ENCODE measurements at regions not wholly inside any gene's neighbourhood (a gene's known extent, or its start where the extent isn't known, plus 50 kb on each side); places are given as distances from the start of the nearest gene placed in this dataset.

DNA sequence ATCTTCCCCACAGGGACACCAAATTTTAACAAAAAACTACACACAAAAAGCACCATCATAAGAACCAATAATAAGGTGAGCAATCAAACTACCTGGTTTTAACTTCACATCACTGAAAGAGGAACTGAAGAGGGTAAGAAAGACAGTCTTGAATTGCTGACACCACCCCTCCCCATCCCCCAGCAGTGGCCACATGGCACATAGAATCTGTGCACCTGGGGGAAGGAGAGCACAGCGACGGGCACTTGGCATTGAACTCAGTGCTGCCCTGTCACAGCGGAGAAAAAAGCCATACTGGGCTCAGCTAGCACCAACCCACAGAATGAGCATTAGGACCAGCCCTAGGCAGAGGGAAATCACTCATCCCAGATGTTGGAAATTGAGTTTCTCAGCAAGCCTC lies 640.0 kb upstream of the ADGRL2 start:
- DNase-seq: no peak
- no peak overlapping the region for H3K27ac Mint-ChIP-seq
- TF ChIP-seq, protein P1, sequence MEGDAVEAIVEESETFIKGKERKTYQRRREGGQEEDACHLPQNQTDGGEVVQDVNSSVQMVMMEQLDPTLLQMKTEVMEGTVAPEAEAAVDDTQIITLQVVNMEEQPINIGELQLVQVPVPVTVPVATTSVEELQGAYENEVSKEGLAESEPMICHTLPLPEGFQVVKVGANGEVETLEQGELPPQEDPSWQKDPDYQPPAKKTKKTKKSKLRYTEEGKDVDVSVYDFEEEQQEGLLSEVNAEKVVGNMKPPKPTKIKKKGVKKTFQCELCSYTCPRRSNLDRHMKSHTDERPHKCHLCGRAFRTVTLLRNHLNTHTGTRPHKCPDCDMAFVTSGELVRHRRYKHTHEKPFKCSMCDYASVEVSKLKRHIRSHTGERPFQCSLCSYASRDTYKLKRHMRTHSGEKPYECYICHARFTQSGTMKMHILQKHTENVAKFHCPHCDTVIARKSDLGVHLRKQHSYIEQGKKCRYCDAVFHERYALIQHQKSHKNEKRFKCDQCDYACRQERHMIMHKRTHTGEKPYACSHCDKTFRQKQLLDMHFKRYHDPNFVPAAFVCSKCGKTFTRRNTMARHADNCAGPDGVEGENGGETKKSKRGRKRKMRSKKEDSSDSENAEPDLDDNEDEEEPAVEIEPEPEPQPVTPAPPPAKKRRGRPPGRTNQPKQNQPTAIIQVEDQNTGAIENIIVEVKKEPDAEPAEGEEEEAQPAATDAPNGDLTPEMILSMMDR (IDR thresholded peaks at IDR 0.05): no peak

DNA sequence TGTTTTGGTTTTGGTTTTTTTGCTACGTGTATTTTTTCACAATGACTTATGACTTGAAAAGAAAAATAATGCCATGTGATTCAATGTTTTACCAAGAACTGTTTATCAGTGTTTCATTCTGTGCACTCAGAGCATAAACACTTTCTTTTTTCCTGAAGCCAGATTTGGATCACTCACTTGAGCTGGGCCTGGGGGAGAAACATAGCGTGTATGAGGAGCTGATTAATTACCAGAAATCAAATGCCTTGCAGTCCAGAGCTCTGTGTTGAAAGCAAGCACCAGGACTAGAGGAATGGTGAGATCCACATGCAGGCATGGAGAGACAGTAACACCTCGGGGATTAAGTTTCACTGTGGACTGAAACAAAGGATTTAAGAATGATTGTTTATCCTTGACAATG lies 642.1 kb upstream of the ADGRL2 start:
- H3K4me3 Mint-ChIP-seq: peak overlapping the region; percentile 61
- no peaks in the 10 kb centered on the region for H3K27me3 Mint-ChIP-seq (ENCODE audit: insufficient read depth)
- TF ChIP-seq, protein P1 (IDR thresholded peaks at IDR 0.05): no peak
- H3K4me1 Mint-ChIP-seq (ENCODE audit: low read depth): peaks cover 53% of the 10 kb centered on the region
- H3K27ac Mint-ChIP-seq: peak overlapping the region; percentile 51
- H3K9me3 Mint-ChIP-seq: no peaks in the 10 kb centered on the region; the same call in 1 of the 2 replicates
- peak; percentile 5 for DNase-seq
- no peaks in the 10 kb centered on the region for H3K36me3 Mint-ChIP-seq (ENCODE audit: low read depth)

More for the DNA sequence above, 640.0 kb upstream of the ADGRL2 start:
- Mint-ChIP-seq H3K9me3 (no peaks in the 10 kb centered on the region; the same call in 1 of the 2 replicates), H3K36me3 (ENCODE audit: low read depth) (peaks cover 5% of the 10 kb centered on the region; the same call in 1 of the 2 replicates), H3K4me3 (no peak overlapping the region), H3K27me3 (ENCODE audit: insufficient read depth) (no peaks in the 10 kb centered on the region), H3K4me1 (ENCODE audit: low read depth) (peaks cover 40% of the 10 kb centered on the region)

DNA sequence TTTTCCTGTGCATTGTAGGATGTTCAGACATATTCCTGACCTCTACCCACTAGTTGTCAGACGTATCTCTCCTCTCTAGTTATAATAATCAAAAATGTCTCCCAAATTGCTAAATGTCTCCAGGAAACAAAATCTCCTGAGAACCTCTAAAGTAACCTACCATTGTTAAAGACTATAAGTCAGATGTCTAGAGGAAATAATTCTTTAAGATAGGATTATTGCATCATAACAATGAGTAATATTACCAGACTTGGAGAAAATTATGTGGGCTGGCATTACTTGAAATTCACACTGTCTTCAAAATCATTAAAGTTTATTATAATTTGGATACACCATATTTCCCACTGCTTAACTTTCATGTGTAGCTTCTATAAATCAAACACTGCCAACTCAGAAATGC lies 643.0 kb upstream of the ADGRL2 start:
- no peaks in the 10 kb centered on the region for H3K27me3 Mint-ChIP-seq (ENCODE audit: insufficient read depth)
- peak overlapping the region; percentile 61; the same call in 1 of the 2 replicates for H3K4me3 Mint-ChIP-seq
- TF ChIP-seq, protein P1 (IDR thresholded peaks at IDR 0.05): no peak
- no peaks in the 10 kb centered on the region; the same call in 1 of the 2 replicates for H3K9me3 Mint-ChIP-seq
- no peaks in the 10 kb centered on the region for H3K36me3 Mint-ChIP-seq (ENCODE audit: low read depth)
- H3K27ac Mint-ChIP-seq: no peak overlapping the region
- peaks cover 54% of the 10 kb centered on the region for H3K4me1 Mint-ChIP-seq (ENCODE audit: low read depth)
- DNase-seq: no peak

DNA sequence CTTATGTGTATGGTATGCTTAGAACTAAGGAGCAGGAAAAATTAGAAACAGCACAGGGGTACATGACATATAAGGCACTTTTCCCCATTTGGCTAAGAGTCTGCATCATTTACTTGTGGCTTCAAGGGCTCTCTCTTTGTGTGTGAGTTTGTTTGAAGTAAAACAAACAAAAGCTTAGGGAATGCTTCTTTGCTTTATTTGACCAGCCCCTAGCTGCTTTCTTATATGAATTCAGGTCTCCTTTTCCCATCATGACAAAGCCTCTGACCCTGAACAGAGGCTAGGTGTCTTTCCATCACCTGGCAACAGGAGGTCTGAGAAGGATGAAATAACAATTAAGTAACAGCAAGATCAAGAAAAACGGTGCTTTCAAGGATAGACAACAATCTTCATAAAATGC lies 643.8 kb upstream of the ADGRL2 start:
- H3K4me3 Mint-ChIP-seq: no peak overlapping the region
- no peaks in the 10 kb centered on the region; the same call in 1 of the 2 replicates for H3K9me3 Mint-ChIP-seq
- DNase-seq: no peak
- peaks cover 54% of the 10 kb centered on the region for H3K4me1 Mint-ChIP-seq (ENCODE audit: low read depth)
- TF ChIP-seq, protein P1 (IDR thresholded peaks at IDR 0.05): no peak
- no peak overlapping the region for H3K27ac Mint-ChIP-seq
- H3K27me3 Mint-ChIP-seq (ENCODE audit: insufficient read depth): no peaks in the 10 kb centered on the region
- no peaks in the 10 kb centered on the region for H3K36me3 Mint-ChIP-seq (ENCODE audit: low read depth)

DNA sequence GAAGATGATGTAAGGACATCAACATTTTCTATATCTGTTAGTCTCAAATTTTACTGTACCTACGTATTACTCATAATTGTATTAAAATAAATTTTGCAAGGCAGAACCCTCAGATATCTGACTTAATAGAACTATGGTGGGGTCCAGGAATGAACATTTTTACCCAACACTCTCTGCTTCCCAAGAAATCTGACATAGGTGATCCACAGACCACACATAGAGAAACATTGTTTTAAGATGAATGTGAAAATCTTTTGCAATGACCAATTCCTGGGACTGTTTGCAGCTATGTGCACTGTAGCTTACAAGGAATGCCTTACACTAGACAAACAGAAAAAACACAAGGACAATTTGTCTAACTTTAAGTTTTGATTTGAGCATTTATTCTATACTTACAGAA lies 645.6 kb upstream of the ADGRL2 start:
- Mint-ChIP-seq H3K4me3 (no peak overlapping the region), H3K27me3 (ENCODE audit: insufficient read depth) (no peaks in the 10 kb centered on the region), H3K4me1 (ENCODE audit: low read depth) (peaks cover 70% of the 10 kb centered on the region), H3K36me3 (ENCODE audit: low read depth) (no peaks in the 10 kb centered on the region; the same call in 1 of the 2 replicates), H3K9me3 (no peaks in the 10 kb centered on the region; the same call in 1 of the 2 replicates), H3K27ac (no peak overlapping the region)
- TF ChIP-seq, protein P1 (IDR thresholded peaks at IDR 0.05): no peak
- DNase-seq: peak; percentile 68

DNA sequence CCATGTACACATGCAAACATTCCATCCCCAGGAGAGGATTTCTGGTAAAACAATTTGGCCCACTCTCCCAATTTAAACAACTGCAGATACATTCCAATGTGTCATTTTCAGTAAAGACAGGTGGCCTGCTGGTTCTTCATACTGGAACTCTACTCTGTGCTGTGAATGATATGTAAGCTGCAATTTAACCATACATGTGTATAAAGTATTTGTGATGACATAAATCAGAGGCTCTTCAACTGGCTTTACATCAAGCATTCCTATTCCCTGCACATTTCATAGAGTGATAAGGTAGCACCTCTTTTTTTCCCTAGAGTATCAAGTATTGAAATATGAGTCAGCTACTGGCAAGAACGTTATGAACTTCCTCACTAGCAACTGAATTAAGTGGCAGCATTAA lies 649.5 kb upstream of the ADGRL2 start:
- no peaks in the 10 kb centered on the region; the same call in 1 of the 2 replicates for H3K9me3 Mint-ChIP-seq
- TF ChIP-seq, protein P1 (IDR thresholded peaks at IDR 0.05): no peak
- peaks cover 54% of the 10 kb centered on the region for H3K4me1 Mint-ChIP-seq (ENCODE audit: low read depth)
- H3K4me3 Mint-ChIP-seq: no peak overlapping the region
- no peak overlapping the region for H3K27ac Mint-ChIP-seq
- no peak for DNase-seq
- no peaks in the 10 kb centered on the region for H3K27me3 Mint-ChIP-seq (ENCODE audit: insufficient read depth)
- H3K36me3 Mint-ChIP-seq (ENCODE audit: low read depth): no peaks in the 10 kb centered on the region; the same call in 1 of the 2 replicates

Data from HFFc6 (cell line).